H4 (cell line): ENCODE measurements at regions not wholly inside any gene's neighbourhood (a gene's known extent, or its start where the extent isn't known, plus 50 kb on each side); places are given as distances from the start of the nearest gene placed in this dataset.
A peak's percentile ranks its signal among the peaks of the same experiment; 100 is the strongest.

Experiments used
- DNase-seq: peaks from one replicate; pipeline ENCODE4 v3.0.0-alpha.2; 2015; ENCODE audit warnings: low spot score

- no peak for DNase-seq
Observed at GRCh38 chr15:67000896-67001295, 64.5 kb upstream of the SMAD3 start.

- DNase-seq, result no peak
Observed at GRCh38 chr15:67002368-67002767, 63.0 kb upstream of the SMAD3 start.

GRCh38 chr15:67003586-67003985, 61.8 kb upstream of the SMAD3 start:
- no peak for DNase-seq

GRCh38 chr15:67004142-67004541, 61.3 kb upstream of the SMAD3 start:
- DNase-seq, result no peak

GRCh38 chr15:67005294-67005996, 60.0 kb upstream of the SMAD3 start:
- no peak for DNase-seq

- DNase-seq, result no peak
Observed at GRCh38 chr15:67006083-67007065, 59.0 kb upstream of the SMAD3 start.

GRCh38 chr15:67009576-67010569, 55.5 kb upstream of the SMAD3 start:
- DNase-seq, result no peak

- no peak for DNase-seq
Observed at GRCh38 chr15:67010898-67011616, 54.3 kb upstream of the SMAD3 start.

GRCh38 chr15:67011617-67012005, 53.8 kb upstream of the SMAD3 start:
- DNase-seq, result no peak

GRCh38 chr15:67013696-67014095, 51.7 kb upstream of the SMAD3 start:
- DNase-seq, result peak; percentile 96
